HG03159 (cell line): ENCODE measurements at regions not wholly inside any gene's neighbourhood (a gene's known extent, or its start where the extent isn't known, plus 50 kb on each side); places are given as distances from the start of the nearest gene placed in this dataset.

Source experiments
- ATAC-seq: cut with Tn5 transposase; IDR thresholded peaks from one replicate; pipeline ENCODE4 v1.9.1; 2021; ENCODE audit warnings: mild to moderate bottlenecking, moderate library complexity; ENCODE audit not compliant: unreplicated experiment

DNA sequence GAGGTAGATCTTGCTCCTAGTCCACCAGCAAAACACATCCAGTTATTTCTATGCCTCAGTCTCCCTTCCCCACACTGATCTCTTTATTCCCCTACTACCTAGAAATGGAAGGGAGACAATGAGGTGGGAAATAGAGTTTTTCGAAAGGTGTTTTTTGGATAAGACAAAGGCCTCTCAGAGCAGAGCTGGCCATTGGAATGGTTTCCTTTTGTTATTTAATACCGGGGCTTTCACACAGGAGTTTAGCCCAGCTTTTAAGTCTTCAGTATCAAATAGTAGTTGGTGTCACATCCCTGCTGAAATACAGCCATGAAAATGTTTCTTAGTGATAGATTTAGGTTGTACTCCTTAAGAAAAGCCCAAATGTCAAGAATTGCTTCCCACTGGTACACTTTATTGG, 65.4 kb upstream of the B3GAT1 start:
- no peak for ATAC-seq

DNA sequence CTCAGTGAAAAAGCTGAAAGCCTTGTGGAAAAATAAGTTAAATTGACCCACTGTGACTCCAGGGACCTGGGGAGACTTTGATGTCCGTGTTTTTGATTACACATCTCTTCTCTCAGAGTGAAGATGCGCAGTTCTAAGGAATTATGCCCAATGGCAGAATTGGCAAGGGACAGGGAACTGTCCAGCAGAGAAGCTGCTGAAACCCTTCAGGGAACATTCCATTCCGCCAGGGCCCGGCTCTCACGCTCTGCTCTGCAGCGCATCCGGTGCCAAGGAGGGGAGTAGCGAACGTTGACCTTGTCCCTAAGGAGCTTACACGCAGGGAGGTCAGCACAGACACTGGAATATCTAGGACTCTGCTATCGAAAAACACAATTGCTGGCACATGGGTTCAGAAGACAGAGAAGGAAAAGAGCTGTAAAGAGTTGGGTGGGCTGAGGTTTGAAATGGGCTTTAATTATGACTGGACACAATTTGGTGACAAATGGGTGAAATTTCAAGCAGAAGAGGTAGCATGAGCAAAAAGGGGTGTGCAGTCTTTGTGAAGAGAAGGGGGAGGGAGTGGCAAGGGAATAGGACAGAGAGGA, 64.5 kb upstream of the B3GAT1 start:
- no peak for ATAC-seq

GRCh38 chr11:134475951-134476350, 63.9 kb upstream of the B3GAT1 start:
- no peak for ATAC-seq

GRCh38 chr11:134474942-134475341, 62.9 kb upstream of the B3GAT1 start:
- no peak for ATAC-seq

DNA sequence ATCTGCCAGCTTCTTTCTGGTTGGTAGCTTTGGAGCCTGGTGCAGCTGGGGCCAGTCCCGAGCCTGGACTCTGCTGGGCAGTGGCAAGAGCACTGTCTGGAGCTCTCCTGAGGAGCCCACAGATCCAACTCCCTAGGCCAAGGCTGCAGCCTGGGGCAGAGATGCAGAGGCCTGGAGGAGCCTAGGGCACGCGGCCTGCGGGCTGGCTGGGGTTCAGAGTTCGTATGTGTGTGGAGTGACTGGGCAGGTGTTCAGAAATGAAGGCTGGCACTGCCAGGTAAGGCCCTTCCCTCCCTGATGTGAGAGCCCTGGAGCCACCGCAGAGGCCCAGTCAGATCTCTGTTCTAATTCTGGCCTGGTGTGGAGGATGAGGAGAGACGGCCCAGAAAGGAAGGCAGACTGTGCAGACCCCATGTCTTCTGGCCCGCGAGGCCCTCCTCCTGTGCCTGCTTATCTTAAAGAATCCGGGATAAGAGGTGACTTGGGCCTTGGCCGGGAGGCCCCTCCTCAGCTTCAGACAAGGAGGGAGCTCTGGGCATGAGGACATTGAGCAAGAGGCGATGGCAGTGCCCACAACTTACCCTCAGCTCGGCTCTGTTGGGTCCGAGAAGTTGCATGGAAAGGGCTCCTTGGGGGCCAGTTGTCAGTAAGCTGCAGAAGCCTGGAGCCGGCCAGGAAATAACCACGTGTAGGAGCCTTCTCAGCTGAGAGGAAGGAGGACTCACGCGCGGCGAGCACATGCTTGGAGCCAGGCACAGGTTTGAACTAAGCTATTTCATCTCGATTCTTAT, 62.2 kb upstream of the B3GAT1 start:
- ATAC-seq, result no peak

- no peak for ATAC-seq
These were observed 59.8 kb upstream of the B3GAT1 start for GRCh38 chr11:134471716-134472455.

DNA sequence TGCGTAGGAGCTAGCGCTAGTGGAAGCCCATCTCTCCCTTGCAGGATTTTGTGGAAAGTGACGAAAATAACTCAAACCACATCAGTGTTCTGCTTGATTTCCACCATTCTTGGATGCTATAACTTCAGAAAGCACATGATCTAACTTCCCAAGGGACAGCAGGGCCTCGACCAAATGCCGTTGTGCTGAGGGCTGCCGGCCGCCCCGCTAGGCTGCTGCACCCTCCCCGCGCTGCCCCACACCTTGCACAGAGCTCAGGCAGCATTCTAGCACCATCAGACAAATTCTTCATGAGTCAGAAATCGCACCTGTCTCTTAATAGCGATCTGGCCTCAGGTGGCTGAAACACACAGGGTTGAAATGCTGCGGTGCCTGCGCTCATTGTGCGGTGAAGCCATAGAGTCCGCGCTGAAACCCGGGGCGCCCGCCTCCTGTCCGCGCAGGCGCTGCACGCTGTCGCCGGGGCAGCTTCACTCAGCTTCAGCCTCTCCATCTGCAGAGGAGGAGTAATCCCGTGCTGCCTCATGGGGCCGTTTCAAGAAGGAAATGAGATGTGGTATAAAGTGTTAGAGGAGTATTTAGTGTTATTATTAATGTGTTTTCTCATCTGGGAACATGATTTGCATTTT, 59.2 kb upstream of the B3GAT1 start:
- ATAC-seq, result no peak

GRCh38 chr11:134470238-134470637, 58.2 kb upstream of the B3GAT1 start:
- no peak for ATAC-seq

DNA sequence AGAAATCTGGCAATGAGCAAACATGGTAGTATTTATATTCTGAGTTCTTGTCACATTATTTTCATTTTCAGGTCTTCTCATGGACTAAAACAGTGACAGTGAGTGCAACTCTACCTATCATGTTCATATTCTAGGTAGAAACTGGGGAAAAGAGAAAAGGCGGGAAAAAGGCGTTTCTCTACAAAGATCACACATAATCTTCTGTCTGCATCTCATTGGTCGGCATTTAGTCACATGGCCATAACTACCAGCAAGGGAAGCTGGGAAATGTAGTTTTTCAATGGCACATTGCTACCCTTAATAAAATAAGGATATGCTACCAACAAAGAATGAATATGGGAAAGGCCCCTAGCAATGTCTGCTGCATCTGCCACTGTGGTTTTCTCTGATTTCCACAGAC, 57.6 kb upstream of the B3GAT1 start:
- no peak for ATAC-seq

DNA sequence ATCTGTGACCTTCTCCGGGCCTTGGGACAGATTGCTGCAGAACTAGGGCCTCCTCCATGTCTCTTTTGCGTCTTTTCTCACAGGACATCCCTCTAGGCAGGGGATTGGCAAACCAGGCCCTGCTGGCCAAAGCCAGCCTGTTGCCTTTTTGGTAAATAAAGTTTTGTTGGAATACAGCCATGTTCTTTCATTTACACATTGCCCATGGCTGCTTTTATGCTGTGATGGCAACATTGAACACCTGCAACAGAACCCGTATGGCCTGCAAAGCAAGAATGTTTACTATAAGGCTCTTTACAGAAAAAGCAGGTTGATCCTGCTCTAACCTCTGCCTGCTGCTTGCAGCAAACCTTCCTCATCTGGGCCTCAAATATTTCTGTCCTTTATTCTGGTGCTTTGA, 56.8 kb upstream of the B3GAT1 start:
- ATAC-seq, result no peak

DNA sequence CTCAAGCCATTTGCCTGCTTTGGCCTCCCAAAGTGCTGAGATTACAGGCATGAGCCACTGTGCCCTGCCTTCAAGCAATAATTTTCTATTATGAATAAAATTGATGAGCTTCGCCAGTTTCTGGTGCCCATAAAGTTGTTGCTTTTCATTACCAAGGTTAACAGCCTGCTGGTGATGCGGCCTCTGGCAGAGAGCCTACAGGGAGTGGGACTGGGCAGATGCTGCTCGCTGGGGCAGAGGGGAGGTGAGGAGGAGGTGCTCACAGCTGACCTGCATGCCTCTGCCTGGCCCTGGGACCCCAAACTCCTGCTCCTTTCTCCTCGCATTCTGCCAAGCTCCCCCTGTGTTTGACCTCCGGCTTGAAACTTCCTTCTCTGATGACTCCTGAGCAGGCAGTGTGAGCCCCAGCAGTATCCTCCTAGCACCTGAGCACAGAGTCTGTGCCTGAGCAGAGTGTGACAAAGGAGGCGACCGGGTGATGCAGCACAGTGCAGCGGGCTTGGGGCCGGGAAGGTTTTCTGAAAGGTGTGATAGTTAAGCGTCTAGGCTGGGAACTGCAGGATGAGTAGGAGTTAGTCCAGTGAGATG, 56.1 kb upstream of the B3GAT1 start:
- no peak for ATAC-seq

- ATAC-seq, result no peak
These were observed 54.8 kb upstream of the B3GAT1 start for GRCh38 chr11:134466610-134467567.

DNA sequence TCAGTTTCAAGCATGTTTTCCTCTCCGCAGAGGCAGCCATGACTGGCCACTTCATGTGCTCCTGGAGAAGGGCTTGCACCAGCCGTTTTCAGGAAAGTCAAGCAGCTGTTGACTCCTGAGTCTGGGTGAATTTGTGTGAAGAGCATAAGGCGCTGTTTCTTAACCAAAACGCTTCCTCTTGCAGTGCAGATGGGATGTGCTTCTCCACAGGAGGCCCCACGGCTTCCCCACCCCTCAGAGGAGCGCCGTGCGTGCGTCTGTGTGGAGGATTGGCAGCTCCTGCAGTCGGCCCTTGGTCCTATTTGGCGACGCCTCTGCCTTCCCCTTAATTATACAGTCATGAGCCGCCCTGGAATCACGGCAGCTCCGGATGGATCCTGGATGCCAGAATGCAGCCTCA, 54.1 kb upstream of the B3GAT1 start:
- ATAC-seq, result no peak

GRCh38 chr11:134464981-134465730, 53.1 kb upstream of the B3GAT1 start:
- no peak for ATAC-seq

GRCh38 chr11:134464196-134464595, 52.2 kb upstream of the B3GAT1 start:
- no peak for ATAC-seq

DNA sequence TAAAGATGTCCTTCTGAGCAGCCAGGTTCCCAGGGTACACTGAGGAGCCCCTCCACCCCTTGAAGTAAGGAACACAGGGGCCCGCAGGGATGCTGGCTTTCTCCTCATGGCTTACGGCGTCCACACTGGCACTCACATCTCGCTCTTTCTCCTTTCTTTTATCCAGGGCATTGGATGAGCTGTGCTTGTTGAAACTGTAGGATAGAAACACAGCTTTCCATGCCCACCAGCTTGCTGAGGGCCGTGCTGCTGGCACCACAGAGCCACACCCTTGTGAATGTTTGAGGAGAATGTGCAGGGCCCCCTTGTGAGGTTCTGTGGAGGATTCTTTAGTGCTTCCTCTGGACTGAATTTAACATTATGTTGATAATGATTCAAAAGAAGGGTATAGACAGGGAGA, 51.7 kb upstream of the B3GAT1 start:
- no peak for ATAC-seq
